Activated naive CD8-positive, alpha-beta T cell treated with anti-CD3 and anti-CD28 coated beads, Interleukin-2, amount 10 ng/mL, durations not matched to agents 7 days and 5 days (primary cell): ENCODE measurements at regions not wholly inside any gene's neighbourhood (a gene's known extent, or its start where the extent isn't known, plus 50 kb on each side); places are given as distances from the start of the nearest gene placed in this dataset.
A peak's percentile ranks its signal among the peaks of the same experiment; 100 is the strongest.
"Not testable (repeated sequence)": the region's sequence is repeated elsewhere in the genome, so short reads cannot be mapped to it uniquely, and the experiment has no call there.

Experiments
- ATAC-seq: fragments of 150-1000 bp; cut with Tn5 transposase; one replicate; pipeline ENCODE4 v1.10.0; 2021; ENCODE audit warnings: low read depth, moderate library complexity
- POLR2A ChIA-PET: fragments of 350-600 bp; sonication (Branson Sonifier 250); formaldehyde crosslinking; loops from one replicate; lab custom pipeline; 2021; ENCODE audit warnings: antibody characterized with exemption; lab: Charles Lee
- DNase-seq: peaks from one replicate; pipeline ENCODE4 v3.0.0; 2021
- H3K27ac Mint-ChIP-seq: one replicate; pipeline ENCODE4 v1.8.0; 2022; ENCODE audit warnings: mild to moderate bottlenecking, mixed read lengths
- H3K27me3 Mint-ChIP-seq: one replicate; pipeline ENCODE4 v1.8.0; 2022; ENCODE audit warnings: mild to moderate bottlenecking, moderate library complexity, mixed read lengths
- H3K36me3 Mint-ChIP-seq: one replicate; pipeline ENCODE4 v1.8.0; 2021; ENCODE audit warnings: mild to moderate bottlenecking, mixed read lengths
- H3K4me1 Mint-ChIP-seq: one replicate; pipeline ENCODE4 v1.8.0; 2021; ENCODE audit warnings: mixed read lengths
- H3K4me3 Mint-ChIP-seq: one replicate; pipeline ENCODE4 v1.8.0; 2022; ENCODE audit warnings: mild to moderate bottlenecking, moderate library complexity, mixed read lengths
- H3K9me3 Mint-ChIP-seq: one replicate; pipeline ENCODE4 v1.8.0; 2021; ENCODE audit warnings: mixed read lengths

DNA sequence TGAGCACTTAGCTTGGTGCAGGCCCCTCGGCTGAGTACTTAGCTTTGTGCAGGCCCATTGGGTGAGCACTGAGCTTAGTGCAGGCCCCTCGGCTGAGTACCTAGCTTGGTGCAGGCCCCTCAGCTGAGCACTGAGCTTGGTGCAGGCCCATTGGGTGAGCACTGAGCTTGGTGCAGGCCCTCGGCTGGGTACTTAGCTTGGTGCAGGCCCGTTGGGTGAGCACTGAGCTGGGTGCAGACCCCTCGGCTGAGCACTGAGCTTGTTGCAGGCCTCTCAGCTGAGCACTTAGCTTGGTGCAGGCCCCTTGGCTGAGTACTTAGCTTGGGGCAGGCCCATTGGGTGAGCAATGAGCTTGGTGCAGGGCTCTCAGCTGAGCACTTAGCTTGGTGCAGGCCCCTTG, 387.1 kb downstream of the THBS2 start:
- POLR2A ChIA-PET = no interaction called here
- DNase-seq (no peak), ATAC-seq (no peak)
- Mint-ChIP-seq H3K9me3 (no peaks in the 10 kb centered on the region), H3K4me3 (no peak overlapping the region), H3K27ac (no peak overlapping the region), H3K27me3 (no peaks in the 10 kb centered on the region), H3K36me3 (no peaks in the 10 kb centered on the region), H3K4me1 (no peaks in the 10 kb centered on the region)

DNA sequence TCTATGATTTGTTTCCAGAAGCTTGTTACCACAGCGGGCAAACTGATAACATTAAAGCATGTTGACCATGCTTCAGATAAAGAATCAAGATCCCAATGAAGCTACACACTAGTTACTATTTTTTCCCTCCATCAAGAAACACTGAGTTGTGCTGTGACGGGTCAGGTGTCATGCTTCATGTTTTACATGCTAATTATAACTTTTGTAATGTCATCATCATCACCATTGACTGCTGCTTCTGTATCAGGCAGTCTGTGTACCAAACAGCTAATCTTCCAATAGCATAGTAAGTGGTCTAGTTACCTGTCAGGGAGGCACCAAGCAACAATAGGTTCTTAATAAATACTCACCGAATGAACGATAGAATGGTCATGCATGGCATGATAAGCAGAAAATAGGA, 388.1 kb downstream of the THBS2 start:
- ATAC-seq = no peak
- DNase-seq = no peak
- Mint-ChIP-seq H3K9me3 (no peaks in the 10 kb centered on the region), H3K27me3 (no peaks in the 10 kb centered on the region), H3K27ac (no peak overlapping the region), H3K36me3 (no peaks in the 10 kb centered on the region), H3K4me3 (no peak overlapping the region), H3K4me1 (no peaks in the 10 kb centered on the region)
- POLR2A ChIA-PET = no interaction called here

DNA sequence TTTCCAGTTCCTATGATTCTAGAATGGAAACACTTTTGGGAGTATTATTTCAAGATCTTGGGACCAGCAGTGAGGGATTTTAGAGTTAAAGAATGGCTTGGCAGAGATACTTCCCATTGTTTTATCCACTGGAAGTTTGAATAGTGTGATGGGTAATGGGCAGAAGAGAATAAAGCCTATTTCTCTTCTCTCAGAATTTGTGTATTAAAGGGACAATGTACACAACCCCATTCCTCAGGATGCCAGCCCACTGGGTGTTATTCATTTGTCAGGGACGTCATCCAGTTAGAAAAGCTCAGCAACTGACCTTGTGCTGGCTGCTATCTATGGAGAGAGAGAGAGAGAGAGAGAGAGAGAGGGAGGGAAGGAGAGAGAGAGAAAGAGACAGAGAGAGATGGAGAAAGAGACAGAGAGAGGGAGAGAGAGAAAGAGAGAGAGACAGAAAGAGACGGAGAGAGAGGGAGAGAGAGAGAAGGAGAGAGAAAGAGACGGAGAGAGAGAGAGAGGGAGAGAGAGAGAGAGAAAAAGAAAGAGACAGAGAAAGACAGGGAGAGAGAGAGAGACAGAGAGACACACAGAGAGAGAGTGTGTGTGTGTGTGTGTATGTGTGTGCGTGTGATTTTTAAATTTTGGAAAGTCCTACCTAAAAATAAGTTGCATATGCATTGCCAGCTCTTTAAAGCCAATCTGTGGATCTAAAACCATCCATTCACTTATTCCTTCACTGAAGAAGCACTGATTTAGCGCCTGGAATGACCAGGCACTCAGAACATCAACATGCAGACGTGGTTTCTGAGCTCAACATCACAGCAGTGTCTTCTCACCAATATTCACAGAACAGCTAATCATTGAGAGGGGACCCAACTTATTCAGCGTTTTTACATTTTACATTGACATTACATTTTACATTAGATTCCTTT, 388.8 kb downstream of the THBS2 start:
- Mint-ChIP-seq H3K4me3 (no peak overlapping the region), H3K36me3 (no peaks in the 10 kb centered on the region), H3K4me1 (no peaks in the 10 kb centered on the region), H3K27me3 (no peaks in the 10 kb centered on the region), H3K27ac (no peak overlapping the region), H3K9me3 (no peaks in the 10 kb centered on the region)
- ATAC-seq (no peak), DNase-seq (no peak)
- POLR2A ChIA-PET = no interaction called here

DNA sequence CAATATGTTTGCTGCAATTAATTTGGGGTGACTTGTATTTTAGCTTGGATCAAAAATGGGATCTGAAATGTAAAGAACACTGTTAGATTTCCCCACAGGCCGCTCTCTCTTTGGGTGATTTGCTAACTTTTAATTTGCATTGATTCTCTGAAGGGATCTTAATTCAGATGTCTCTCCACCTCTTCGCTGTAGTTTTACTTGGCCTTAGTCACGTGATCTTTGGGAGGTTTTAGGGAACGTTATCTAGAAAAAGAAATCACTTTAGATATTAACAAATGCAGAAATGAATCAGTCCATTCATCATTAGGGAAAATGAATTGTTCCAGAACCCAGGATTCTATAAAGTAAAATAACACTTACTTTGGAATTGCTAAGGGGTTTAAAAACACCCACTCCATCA, 390.2 kb downstream of the THBS2 start:
- ATAC-seq (no peak), DNase-seq (no peak)
- H3K4me1 Mint-ChIP-seq = no peaks in the 10 kb centered on the region
- no peaks in the 10 kb centered on the region for H3K36me3 Mint-ChIP-seq
- no peaks in the 10 kb centered on the region for H3K27me3 Mint-ChIP-seq
- no peaks in the 10 kb centered on the region for H3K9me3 Mint-ChIP-seq
- no peak overlapping the region for H3K27ac Mint-ChIP-seq
- H3K4me3 Mint-ChIP-seq = no peak overlapping the region
- POLR2A ChIA-PET = no interaction called here

- Mint-ChIP-seq H3K27me3 (no peaks in the 10 kb centered on the region), H3K27ac (no peak overlapping the region), H3K36me3 (no peaks in the 10 kb centered on the region), H3K4me3 (no peak overlapping the region), H3K4me1 (no peaks in the 10 kb centered on the region), H3K9me3 (no peaks in the 10 kb centered on the region)
- ATAC-seq (no peak), DNase-seq (no peak)
- POLR2A ChIA-PET = no interaction called here
Measured at GRCh38 chr6:168862346-168862980, 391.2 kb downstream of the THBS2 start.

- no peak for ATAC-seq
- Mint-ChIP-seq H3K4me3 (no peak overlapping the region), H3K4me1 (no peaks in the 10 kb centered on the region), H3K9me3 (no peaks in the 10 kb centered on the region), H3K27ac (no peak overlapping the region), H3K36me3 (no peaks in the 10 kb centered on the region), H3K27me3 (no peaks in the 10 kb centered on the region)
- DNase-seq = no peak
- POLR2A ChIA-PET = no interaction called here
Measured at GRCh38 chr6:168860987-168861386, 392.7 kb downstream of the THBS2 start.

GRCh38 chr6:168860341-168860740, 393.3 kb downstream of the THBS2 start:
- Mint-ChIP-seq H3K27ac (no peak overlapping the region), H3K4me3 (no peak overlapping the region), H3K36me3 (no peaks in the 10 kb centered on the region), H3K4me1 (no peaks in the 10 kb centered on the region), H3K9me3 (no peaks in the 10 kb centered on the region), H3K27me3 (no peaks in the 10 kb centered on the region)
- no peak for ATAC-seq
- POLR2A ChIA-PET = no interaction called here
- no peak for DNase-seq

DNA sequence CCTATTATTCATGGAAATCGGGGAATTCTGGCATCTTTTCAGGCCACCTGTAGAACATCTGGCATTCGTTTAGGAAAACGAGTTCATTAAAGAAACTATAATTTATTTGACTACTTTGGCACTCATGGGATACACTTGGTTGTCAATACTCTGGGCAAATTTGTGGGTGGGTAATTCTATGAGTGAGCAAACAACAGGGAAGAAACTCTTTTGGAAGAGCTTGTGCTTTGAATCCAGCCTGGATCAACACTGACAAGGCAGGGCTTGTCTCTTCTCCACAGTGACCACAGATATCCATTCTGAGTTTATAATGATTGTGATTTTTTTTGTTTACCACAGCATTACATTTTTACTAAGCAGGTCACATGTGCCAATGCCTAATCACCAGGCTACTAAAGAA, 394.7 kb downstream of the THBS2 start:
- Mint-ChIP-seq H3K27ac (no peak overlapping the region), H3K9me3 (no peaks in the 10 kb centered on the region), H3K36me3 (no peaks in the 10 kb centered on the region), H3K27me3 (no peaks in the 10 kb centered on the region), H3K4me3 (no peak overlapping the region), H3K4me1 (no peaks in the 10 kb centered on the region)
- POLR2A ChIA-PET = no interaction called here
- no peak for DNase-seq
- ATAC-seq = no peak

- ATAC-seq (no peak), DNase-seq (no peak)
- Mint-ChIP-seq H3K9me3 (no peaks in the 10 kb centered on the region), H3K4me1 (peaks cover under 1% of the 10 kb centered on the region), H3K27ac (no peak overlapping the region), H3K27me3 (peaks cover 1% of the 10 kb centered on the region), H3K36me3 (no peaks in the 10 kb centered on the region), H3K4me3 (no peak overlapping the region)
- POLR2A ChIA-PET = no interaction called here
Measured at GRCh38 chr6:168856914-168857313, 396.7 kb downstream of the THBS2 start.

DNA sequence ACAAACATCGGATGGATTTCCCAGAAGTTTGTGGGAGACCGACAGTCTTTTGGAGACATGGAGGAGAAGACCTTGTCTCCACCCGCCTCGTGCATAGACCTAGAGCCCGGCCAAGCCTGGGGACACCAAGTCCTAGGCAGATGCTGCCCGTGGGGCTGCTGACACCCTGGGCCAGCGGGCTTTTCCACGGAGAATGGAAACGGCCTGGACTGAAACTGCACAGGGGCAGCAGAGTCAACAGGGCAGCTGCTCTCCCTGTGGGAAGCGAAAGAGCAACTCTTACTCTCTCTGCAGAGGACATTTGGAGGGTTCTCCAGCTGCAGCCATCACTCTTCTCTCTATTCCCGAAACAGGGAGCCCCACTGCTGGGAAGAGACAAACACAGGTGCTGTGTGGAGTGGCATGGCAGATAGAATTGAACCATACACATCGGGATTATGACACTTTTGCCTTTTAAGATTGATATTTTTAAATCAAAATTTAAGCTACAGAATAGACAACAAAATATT, 401.2 kb downstream of the THBS2 start:
- Mint-ChIP-seq H3K4me1 (peaks cover 4% of the 10 kb centered on the region), H3K4me3 (no peak overlapping the region), H3K36me3 (no peaks in the 10 kb centered on the region), H3K27me3 (peaks cover 3% of the 10 kb centered on the region), H3K9me3 (peaks cover 3% of the 10 kb centered on the region), H3K27ac (no peak overlapping the region)
- POLR2A ChIA-PET = no interaction called here
- DNase-seq = no peak
- no peak for ATAC-seq

DNA sequence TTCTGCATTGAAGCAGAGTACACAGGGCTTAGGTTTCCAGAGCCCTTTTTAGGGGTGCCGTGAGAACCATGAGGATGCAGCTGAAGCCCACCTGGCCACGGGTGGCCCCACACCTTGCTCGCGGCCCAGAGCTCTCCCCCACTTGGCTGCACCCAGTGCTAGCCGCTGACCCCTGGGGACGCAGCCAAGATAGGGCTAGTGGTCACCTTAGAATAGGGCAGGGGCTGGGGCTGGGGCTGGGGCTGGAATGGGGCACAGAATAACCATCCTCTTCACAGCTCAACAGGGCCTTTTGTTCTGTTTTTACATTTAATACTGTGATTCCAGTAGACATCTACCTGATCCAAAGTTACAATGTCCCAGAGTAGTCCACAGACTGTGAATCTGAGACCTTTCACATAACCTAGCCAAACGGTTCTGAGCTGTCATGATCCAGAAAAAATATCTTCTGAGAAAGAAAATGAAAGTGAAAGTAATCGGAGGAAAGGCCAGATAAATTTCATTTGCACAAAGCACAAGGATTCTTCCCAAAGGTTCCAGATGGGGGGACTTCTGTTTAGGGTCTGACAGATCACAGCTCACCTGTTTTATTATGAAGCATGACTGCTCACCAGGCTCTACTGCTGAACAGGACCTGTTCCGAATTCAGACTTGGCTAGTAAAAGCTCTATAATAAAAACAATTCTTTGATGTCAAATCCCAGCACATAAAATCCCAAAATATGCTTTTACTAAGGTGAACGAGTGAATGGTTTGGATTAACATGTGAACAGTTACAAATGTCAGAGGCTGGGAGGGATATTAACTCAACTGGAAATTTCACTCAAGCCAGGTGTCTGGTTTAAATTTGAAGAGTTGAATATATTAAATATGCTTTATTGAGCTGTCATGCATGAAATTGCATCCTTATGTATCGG, 401.9 kb downstream of the THBS2 start:
- Mint-ChIP-seq H3K36me3 (no peaks in the 10 kb centered on the region), H3K4me1 (peaks cover 4% of the 10 kb centered on the region), H3K27me3 (peaks cover 3% of the 10 kb centered on the region), H3K4me3 (peak overlapping the region; percentile 47), H3K27ac (peak overlapping the region; percentile 67), H3K9me3 (peaks cover 3% of the 10 kb centered on the region)
- DNase-seq = no peak
- POLR2A ChIA-PET = no interaction called here
- no peak for ATAC-seq

DNA sequence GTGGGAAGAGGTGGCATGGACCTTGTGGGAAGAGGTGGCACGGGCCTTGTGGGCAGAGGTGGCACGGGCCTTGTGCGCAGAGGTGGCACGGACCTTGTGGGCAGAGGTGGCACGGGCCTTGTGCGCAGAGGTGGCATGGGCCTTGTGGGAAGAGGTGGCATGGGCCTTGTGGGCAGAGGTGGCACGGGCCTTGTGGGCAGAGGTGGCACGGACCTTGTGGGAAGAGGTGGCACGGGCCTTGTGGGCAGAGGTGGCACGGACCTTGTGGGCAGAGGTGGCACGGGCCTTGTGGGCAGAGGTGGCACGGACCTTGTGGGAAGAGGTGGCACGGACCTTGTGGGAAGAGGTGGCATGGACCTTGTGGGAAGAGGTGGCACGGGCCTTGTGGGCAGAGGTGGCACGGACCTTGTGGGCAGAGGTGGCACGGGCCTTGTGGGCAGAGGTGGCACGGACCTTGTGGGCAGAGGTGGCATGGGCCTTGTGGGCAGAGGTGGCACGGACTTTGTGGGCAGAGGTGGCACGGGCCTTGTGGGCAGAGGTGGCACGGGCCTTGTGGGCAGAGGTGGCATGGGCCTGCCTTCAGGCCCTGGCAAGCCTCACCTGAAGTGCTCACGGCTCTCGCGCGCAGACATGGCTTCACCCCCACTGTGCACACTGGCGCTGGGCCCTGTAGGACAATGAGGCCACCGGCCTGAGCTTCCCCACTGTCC, 403.5 kb downstream of the THBS2 start:
- DNase-seq, H3K27me3 Mint-ChIP-seq, H3K4me1 Mint-ChIP-seq, H3K9me3 Mint-ChIP-seq, POLR2A ChIA-PET, H3K36me3 Mint-ChIP-seq, ATAC-seq, H3K27ac Mint-ChIP-seq, H3K4me3 Mint-ChIP-seq: not testable (repeated sequence)

DNA sequence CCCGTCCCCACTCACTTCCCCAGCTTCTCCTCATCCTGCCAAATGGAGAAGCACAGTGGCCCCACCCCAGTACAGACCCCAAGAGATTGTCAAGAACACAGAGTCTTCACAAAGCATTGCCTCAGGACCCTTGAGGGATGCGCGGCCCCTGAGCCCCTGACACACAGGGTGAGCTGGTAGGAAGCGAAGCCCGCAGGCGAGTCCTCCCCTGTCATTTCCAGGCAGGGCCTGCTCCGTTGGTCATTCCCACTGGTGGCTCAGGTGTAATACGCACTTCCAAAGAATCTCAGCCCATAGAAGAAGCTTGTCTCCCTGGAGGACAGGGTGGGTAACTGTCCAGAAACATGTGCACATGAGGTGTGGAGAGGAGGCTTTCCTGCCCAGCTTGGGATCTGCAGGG, 404.2 kb downstream of the THBS2 start:
- no peaks in the 10 kb centered on the region for H3K36me3 Mint-ChIP-seq
- H3K27me3 Mint-ChIP-seq = peaks cover 3% of the 10 kb centered on the region
- no peak for ATAC-seq
- no peak for DNase-seq
- H3K27ac Mint-ChIP-seq = no peak overlapping the region
- no peak overlapping the region for H3K4me3 Mint-ChIP-seq
- POLR2A ChIA-PET = no interaction called here
- peaks cover 4% of the 10 kb centered on the region for H3K4me1 Mint-ChIP-seq
- H3K9me3 Mint-ChIP-seq = peaks cover 3% of the 10 kb centered on the region
